COR-L47 (cell line): ENCODE measurements at regions not wholly inside any gene's neighbourhood (a gene's known extent, or its start where the extent isn't known, plus 50 kb on each side); places are given as distances from the start of the nearest gene placed in this dataset.
A peak's percentile ranks its signal among the peaks of the same experiment; 100 is the strongest.
"Not testable (repeated sequence)": the region's sequence is repeated elsewhere in the genome, so short reads cannot be mapped to it uniquely, and the experiment has no call there.

Experiments used
- DNase-seq: peaks from one replicate; lab custom pipeline; 2025; lab: John Stamatoyannopoulos, UW

DNA sequence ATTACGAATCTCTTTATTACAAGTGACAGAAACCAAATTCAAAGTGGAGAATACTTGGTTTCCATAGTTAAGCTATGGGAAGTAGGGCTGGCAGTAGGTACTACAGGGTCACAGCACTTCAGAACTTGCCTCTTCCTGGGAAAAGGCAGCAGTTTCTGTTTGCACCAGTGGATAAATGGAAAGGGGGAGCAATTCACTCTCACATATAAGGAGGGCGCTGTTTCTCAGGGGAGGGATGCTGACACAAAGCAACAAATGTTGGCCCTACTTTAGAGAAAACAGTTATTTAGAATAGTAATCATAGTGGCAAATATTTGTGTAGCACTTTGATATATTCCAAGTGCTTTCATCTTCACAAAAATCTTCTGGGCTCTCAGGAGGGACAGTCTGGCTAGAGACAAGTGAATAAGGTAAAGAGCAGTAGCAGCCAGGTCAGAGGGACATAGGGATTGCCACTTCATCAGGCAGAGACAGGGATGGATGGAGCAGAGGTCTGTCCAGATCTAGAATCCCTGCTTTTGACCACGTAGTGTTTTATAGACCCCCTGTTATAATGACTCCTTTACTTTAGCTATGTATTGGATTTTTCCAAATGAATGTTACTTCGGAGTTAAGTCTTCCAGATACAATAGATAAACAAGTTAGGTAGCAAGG lies 554.8 kb upstream of the SGCD start:
- no peak for DNase-seq

DNA sequence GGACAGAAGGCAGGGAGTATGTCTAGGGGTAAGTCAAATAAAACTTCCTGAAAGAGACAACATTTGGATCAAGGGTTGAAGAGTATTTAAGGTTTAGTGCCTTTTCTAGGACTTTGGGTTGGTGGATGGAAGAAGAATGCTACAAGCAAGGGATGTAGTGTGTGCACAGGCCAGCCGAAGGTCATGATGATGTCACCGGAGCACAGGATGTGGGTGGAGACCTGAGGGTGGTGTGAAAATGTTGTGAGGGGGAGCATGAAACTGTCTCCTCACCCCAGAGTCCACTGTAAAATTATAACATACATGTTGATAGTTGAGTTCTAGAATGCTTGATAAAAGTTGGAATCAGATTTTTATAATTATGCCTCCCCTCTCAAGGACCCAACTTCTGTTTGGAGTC lies 553.3 kb upstream of the SGCD start:
- DNase-seq = no peak

DNA sequence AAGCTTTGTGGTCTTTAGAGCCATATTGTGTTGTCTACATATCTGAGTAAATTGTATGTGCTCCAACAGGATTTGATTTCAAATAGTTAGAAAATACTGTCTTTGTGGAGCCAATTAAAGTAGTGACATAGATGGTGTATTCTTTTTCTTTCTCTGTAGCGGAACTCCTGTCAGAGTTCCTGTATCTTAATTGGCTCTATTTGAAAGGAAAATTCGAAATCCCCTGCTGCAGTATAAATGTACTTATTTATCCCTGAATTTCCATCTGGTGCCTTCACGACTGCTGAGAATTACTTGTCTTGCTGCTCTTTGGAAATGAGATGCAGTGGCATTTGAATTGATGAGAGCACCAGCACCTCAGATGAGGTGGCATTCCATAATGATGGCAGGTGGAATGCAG lies 546.7 kb upstream of the SGCD start:
- no peak for DNase-seq

DNA sequence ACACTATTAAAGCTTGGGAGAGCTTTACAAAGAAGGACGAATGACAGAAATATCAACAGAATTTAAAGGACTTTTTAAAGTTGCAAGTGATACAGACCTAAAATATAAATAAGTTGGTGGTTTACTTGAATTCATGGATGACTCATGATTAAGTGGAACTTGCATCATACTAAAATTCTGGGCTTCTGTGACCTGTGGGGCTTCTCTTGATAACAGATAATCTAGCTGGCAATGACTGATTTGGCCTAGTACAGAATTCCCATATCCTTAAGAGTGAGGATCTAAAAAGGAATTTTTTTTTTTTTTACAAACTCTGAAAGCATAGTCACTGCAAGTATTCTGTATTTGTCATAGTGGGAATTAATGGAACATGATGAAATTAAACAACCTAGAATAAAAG lies 543.7 kb upstream of the SGCD start:
- DNase-seq = no peak

DNA sequence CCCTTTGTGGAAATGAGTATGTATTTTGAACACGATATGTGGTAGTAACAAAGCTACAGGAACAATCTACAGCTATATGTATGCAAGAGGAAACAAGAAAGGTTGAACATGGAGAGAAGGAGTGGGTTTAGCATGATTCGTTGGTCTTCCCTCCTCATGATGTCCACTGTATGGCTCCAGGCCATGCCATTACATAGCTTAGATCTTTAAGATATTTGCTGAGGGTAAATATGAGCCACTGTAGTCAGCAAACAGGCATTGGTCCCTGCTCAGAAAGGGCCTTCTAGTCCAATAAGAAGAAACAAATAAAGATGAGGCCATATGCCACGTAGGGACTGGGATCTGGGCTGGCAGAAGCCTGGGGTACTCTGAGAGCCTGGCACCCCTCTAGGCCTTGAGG lies 543.2 kb upstream of the SGCD start:
- DNase-seq = no peak

DNA sequence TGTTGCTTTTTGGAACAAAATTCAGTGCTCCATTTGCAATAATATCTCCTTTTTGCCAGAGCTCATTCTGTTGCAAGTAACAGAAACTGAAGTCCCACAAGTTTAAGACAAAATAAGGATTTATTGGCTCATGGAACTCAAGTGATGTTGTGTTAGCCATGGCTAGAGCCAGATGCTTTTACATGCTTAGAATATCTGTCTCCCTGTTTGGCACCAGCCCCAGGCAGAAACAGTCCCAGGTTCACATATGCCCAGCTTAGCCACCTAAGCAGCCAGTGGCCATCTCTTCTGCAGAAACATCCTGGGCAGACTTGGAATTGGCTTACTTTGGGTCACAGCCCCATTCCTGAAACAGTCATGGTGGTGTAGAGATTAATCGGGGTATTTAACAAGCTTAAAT lies 540.9 kb upstream of the SGCD start:
- DNase-seq = no peak

DNA sequence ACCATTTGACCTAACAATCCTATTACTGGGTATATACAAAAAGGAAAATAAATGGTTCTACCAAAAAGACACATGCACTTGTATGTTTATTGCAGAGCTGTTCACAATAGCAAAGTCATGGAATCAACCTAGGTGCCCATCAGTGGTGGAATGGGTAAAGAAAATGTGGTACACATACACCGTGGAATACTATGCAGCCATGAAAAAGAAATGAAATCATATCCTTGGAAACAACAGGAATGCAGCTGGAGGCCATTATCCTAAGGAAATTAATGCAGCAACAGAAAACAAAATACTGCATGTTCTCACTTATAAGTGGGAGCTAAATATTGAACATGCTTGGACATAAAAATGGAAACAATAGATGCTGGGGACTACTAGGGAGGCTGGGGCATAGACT lies 534.1 kb upstream of the SGCD start:
- DNase-seq = no peak

DNA sequence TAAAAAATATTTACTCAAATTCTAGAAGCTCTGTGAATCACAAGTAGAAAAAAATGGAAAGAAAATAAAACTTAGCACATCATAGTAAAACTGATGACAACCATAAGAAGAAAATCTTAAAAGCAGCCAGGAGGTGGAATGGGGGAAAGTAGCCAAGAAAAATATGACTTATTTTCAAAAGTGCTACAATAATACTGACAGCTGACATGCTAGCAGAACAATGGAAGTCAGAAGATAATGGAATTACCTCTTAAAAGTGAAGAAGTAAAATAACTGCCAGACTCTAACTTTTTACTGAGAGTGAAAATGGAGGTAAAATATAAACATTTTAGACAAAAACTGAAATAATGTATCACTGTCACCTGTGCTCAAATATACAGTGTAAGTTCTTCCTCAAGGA lies 532.2 kb upstream of the SGCD start:
- no peak for DNase-seq

DNA sequence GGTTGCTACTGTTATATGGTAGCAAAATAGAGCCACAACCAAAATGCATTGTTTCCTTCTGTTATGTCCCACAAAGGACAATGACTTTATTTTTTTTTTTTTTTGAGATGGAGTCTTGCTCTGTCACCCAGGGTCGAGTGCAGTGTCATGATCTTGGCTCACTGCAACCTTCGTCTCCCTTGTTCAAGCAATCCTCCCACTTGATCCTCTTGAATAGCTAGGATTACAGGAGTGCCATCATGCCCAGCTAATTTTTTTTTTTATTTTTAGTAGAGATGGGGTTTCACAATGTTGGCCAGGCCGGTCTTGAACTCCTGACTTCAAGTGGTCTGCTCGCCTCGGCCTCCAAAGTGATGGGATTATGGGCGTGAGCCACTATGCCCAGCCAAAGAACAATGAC lies 527.7 kb upstream of the SGCD start:
- DNase-seq = no peak

DNA sequence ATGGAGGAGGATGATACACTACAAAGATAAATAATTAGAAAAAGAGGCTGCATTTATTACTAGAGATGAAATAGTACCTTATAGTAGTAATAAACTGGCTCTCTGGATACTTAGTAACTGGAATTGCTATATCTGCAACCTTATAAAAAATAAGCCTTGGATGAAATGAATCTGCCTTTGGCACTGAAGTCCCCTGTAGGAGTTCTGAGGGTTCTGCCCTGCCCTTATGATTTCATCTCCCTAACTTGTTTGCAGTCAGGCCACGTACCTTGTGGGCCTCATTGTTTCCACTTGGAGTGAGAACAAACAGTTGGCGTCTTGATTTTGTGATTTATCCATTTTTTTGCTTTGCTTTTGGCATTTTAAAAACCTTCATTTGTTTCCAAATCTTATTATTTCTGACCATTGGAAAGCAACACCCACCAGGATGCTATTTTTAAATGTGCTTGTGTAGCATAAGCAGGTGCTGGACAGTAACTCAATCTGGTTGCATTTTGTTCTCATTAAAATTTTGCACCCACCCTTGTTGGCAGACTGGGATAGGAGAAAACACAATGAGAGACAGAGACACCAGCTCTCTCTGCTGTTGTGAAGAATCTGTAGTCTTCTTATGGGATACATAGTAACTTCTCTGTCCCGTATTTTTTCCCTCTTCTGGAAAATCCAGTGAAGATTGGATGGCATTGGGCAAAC lies 518.9 kb upstream of the SGCD start:
- DNase-seq = no peak

DNA sequence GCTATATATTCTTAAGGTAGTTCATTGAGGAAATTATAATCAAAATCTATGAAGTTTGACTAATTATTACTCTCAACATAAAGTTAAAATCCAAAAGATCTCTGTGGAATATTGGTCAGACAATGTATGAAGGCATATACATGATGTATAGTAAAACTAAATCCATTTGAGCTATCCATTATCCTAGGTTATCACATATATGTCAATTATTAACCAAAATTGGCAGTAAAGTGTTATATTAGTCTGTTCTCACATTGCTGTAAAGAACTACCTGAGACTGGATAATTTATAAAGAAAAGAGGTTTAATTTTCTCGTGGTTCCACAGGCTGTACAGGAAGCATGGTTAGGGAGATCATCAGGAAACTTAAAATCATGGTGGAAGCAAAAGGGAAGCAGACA lies 511.7 kb upstream of the SGCD start:
- DNase-seq = no peak

DNA sequence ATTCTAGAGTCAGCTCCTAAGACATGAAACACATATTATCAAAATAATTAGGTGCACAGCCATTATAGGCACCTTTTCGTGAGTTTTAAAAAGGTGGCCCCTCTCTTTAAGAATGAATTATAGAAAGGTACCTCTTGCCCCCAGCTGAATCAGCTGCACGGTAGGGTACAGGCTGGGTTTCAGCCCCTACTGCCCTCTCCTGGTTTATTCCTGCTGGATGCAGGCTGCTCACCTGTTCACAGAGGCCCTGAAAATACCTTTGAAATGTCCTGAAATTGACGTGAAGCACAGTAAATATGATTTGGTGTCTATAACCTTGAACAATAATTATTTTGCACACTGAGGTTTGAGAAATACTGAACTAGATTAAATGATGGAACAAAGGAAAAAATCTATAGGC lies 504.8 kb upstream of the SGCD start:
- DNase-seq = peak; percentile 8

DNA sequence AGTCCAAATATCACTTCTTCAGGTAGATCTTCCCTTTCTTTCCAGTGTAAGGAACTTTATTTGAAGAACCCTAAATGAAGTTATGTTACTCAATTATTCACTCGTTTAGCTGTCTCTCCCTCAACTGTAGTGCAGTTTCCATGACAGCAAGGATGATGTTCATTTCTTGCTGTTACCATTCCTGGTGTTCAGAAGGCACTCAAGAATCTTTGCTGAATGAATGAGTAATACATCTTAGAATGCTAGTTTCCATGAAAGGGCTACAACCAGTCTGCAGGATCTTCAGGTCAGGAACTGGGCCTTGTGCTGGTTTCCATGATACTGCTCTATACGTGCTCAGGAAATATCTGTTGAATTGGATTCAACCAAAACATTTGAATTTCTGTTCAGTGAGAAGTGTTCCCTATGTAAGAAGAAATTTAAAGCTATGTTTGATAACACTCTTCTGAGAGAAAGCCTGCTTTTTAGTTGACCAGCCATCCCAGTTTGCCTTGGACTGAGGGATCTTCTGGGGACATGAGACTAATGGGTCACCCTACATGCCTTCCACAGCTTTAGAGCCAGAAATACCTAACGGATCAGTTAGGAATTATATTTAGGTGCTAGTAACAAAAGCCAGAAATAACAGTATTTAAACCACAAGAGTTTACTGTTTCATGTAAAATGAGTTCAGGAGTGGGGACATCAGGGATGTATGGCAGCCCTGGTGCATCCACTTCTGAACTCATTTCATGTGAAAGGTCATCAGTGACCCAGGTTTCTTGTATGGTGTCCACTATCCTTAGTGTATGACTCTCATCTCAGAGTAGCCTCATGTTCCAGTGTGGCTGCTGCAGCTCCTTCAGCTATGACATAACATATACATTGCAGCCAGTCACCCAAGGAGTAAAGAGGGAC lies 500.1 kb upstream of the SGCD start:
- no peak for DNase-seq

DNA sequence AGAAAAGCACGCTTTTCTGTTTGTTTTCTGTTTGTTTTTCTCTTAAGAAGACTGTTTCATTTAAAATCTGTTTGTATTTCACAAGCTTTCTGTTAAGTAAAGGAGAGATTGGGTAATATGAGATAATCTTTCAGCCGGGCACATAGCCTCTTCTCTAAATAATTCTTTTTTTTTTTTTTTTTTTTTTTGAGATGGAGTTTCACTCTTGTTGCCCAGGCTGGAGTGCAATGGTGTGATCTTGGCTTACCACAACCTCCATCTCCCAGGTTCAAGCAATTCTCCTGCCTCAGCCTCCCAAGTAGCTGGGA lies 499.5 kb upstream of the SGCD start:
- DNase-seq = not testable (repeated sequence)

DNA sequence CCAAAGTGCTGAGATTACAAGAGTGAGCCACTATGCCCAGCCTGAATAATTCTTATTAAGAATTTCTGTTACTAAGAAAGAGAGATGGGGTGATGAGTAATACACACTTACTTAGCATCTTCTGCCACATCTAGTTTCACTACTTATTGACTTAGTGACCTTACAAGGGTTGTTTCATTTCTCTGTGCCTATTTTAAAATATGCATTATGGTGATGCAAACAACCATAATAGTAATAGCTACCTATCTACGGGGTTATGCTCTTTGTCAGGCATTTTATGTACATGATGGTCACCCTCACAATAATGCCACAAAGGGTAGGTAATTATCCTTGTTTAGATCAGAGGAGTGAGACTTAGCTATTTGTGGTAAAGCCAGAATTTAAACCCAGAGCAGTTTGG lies 499.0 kb upstream of the SGCD start:
- DNase-seq = no peak

DNA sequence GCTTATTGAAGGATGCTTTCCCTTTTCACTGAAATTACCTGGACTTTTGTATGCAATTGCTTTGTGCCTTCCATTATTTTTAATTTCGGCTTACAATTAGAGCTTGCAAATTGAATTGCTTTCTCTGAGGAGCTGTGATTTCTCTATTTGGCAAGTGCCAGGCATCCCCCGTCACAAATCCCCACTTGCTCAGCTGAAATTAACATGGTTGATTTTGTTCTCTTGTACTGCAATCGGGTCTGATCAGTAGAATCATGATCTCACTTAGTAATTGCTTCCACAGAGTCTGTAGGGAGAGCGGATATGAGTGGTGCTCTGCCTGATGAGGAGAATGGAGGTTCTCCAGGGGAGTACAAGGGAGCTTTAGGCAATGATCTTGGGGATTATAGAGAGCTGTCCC lies 495.5 kb upstream of the SGCD start:
- no peak for DNase-seq

DNA sequence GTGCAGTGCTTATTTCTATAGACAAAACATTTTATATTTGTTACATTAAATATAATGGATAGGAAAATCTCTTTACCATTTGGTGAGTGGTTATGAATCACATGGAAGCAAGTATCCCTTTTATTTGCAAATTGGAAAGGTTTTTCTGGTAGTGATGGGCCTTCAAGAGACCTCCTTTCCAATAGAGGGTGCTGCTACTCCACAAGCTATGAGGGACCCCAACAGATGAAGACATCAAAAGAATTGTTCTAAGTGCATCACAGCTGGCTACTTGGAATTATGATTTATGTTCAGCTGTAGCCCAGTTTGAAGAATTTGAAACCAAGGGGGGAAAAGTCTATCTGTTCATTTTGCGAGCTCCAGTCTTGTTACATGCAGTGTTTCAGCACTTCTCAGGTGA lies 493.7 kb upstream of the SGCD start:
- DNase-seq = no peak

DNA sequence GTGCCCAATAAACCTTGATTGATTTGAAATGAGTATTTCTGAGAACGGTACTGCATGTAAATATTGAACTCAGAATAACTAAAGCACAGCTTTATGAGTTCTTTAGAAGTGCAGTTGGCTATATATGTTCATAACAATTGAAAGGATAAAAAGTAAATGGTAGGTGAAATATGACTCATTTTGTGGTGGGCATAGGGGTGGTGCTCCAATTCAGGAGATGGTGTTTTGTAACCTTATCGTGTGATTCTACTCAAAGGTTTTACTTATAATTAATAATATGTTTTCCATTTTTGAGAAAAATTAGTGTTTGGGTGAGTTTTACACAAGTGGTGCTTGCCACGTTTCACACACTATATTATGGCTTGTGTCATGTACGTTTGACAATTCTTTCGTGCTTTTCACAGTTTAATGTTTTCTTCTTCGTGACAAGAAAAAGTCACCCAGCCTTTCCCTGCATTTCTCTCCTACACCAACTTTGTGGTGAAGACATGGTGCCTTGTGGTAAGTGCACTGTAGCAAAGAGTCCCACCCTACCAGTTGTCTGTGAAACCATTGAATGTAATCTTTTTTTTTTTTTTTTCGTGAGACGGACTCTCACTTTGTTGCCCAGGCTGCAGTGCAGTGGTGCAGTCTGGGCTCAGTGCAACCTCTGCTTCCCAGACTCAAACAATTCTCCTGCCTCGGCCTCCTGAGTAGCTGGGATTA lies 492.5 kb upstream of the SGCD start:
- no peak for DNase-seq

DNA sequence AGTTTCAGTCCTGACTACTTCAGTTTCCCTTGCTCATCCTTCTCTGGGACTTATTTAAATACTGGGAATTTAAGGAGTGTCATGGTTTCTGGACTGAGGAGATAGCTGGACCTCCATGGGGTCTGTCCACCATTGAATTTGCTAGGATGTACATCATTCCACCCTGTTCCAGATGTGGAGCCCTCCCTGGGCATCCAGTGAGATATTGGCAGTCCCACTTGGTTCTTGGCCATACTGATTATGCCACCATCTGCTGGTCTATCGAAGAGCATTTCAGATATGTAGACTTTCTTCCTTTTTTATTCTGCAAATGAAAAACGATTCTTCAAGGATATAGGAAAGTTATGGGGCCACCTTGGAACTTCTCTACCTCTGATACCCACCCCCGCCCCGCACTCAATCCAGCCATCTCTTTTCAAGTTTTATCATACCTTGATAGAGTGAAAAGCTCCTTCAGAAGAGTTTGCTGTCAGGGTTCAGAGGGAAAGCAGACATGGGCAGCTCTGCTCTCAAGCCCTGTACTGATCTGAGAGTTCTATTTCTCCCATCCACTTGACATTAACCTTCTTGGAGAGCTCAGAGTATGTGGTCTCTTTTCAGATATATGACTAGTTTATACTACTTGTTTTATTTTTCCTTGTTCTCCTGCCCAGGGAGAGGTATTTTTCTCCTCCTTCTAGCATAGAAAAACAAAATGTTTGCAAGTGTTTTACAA lies 490.7 kb upstream of the SGCD start:
- no peak for DNase-seq

DNA sequence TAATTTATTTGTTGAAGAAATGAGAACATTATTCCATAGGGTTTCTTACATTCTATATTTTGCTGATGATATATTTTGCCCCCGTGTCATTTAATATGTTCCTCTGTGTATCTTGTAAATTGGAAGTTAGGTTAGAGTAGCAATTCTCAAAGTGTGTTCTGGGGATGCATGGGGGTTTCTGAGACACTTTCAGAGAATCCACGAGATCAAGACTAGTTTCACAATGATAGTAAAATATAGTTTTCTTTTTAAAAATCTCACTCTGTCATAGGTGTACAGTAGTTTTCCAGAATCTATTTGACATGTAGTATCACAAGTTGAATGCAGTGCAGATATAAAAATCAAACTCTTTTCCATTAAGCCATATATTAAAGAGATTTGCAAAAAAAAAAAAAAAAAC lies 488.6 kb upstream of the SGCD start:
- no peak for DNase-seq

DNA sequence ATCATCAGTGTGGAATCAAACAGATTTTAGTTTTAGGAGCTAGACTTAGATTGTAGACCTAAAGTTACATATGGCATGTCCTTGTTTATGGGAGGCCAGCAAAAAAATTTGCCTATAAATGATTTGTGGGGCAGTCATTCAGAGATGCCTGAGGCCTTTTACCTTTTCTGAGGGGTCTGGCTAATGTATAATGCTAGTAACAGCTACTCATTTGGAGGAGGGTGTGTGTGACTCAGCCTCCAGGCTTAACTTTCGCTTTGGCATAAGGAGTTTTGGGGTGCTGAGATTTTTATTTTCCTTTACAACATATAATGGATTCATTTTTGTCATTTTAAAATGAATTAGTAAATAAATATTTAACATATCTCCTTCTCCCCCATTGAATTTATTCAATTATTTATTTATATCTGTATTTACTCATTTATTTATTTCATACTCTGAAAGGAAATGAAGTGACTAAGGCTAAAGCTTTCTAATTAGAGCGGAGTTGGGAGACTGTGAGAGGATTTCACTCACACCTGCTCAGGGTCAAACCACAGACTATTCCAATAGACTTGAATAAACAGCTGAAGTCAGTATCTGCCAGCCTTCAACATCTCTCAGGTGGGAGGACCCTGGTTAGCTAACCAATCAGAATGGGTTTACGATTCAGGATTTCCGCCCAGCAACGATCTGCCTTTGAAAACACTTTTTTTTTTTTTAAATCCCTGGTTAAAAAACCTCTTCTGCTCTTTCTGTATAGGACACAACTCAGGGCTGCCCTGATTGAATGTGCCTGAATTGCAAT lies 487.5 kb upstream of the SGCD start:
- peak; percentile 30 for DNase-seq
